T-helper 2 cell treated with Interferon-gamma antibody and Interleukin-4, amounts not matched to agents 5 μg/mL and 100 μg/mL, for 36 hours (primary cell): ENCODE measurements at regions not wholly inside any gene's neighbourhood (a gene's known extent, or its start where the extent isn't known, plus 50 kb on each side); places are given as distances from the start of the nearest gene placed in this dataset.

Source experiments
- DNase-seq: peaks from one replicate; pipeline ENCODE4 v3.0.0; 2021; ENCODE audit warnings: low spot score
- H3K27ac Mint-ChIP-seq: one replicate; pipeline ENCODE4 v1.8.0; 2021; ENCODE audit warnings: mild to moderate bottlenecking, mixed read lengths
- H3K27me3 Mint-ChIP-seq: one replicate; pipeline ENCODE4 v1.8.0; 2021; ENCODE audit warnings: low read depth, mixed read lengths
- H3K36me3 Mint-ChIP-seq: one replicate; pipeline ENCODE4 v1.8.0; 2021; ENCODE audit warnings: low read depth, mixed read lengths
- H3K4me1 Mint-ChIP-seq: one replicate; pipeline ENCODE4 v1.8.0; 2021; ENCODE audit warnings: low read depth, mixed read lengths
- H3K4me3 Mint-ChIP-seq: one replicate; pipeline ENCODE4 v1.8.0; 2022; ENCODE audit warnings: mild to moderate bottlenecking, moderate library complexity, mixed read lengths
- H3K9me3 Mint-ChIP-seq: one replicate; pipeline ENCODE4 v1.8.0; 2021; ENCODE audit warnings: mixed read lengths

GRCh38 chr14:98411154-98411553, 860.8 kb downstream of the BCL11B start:
- Mint-ChIP-seq H3K4me3 (no peak overlapping the region), H3K36me3 (no peaks in the 10 kb centered on the region), H3K27me3 (no peaks in the 10 kb centered on the region), H3K4me1 (peaks cover 7% of the 10 kb centered on the region), H3K27ac (no peak overlapping the region), H3K9me3 (no peaks in the 10 kb centered on the region)
- no peak for DNase-seq

GRCh38 chr14:98412431-98412830, 859.6 kb downstream of the BCL11B start:
- Mint-ChIP-seq H3K27ac (no peak overlapping the region), H3K4me1 (peaks cover 7% of the 10 kb centered on the region), H3K36me3 (no peaks in the 10 kb centered on the region)

GRCh38 chr14:98415766-98416165, 856.2 kb downstream of the BCL11B start:
- Mint-ChIP-seq H3K4me3 (no peak overlapping the region), H3K9me3 (no peaks in the 10 kb centered on the region), H3K4me1 (peaks cover 3% of the 10 kb centered on the region), H3K27ac (no peak overlapping the region), H3K36me3 (no peaks in the 10 kb centered on the region), H3K27me3 (no peaks in the 10 kb centered on the region)
- DNase-seq: no peak

More at GRCh38 chr14:98412431-98412830, 859.6 kb downstream of the BCL11B start:
- no peak overlapping the region for H3K4me3 Mint-ChIP-seq
- no peaks in the 10 kb centered on the region for H3K9me3 Mint-ChIP-seq
- DNase-seq: no peak
- no peaks in the 10 kb centered on the region for H3K27me3 Mint-ChIP-seq

GRCh38 chr14:98417001-98417400, 855.0 kb downstream of the BCL11B start:
- H3K9me3 Mint-ChIP-seq: no peaks in the 10 kb centered on the region
- H3K36me3 Mint-ChIP-seq: no peaks in the 10 kb centered on the region
- H3K27me3 Mint-ChIP-seq: no peaks in the 10 kb centered on the region
- no peak overlapping the region for H3K27ac Mint-ChIP-seq
- DNase-seq: no peak
- H3K4me3 Mint-ChIP-seq: no peak overlapping the region
- peaks cover 3% of the 10 kb centered on the region for H3K4me1 Mint-ChIP-seq

GRCh38 chr14:98428483-98428994, 843.5 kb downstream of the BCL11B start:
- H3K4me3 Mint-ChIP-seq: no peak overlapping the region
- no peaks in the 10 kb centered on the region for H3K9me3 Mint-ChIP-seq
- H3K27me3 Mint-ChIP-seq: peaks cover 2% of the 10 kb centered on the region
- DNase-seq: no peak
- H3K4me1 Mint-ChIP-seq: peaks cover 21% of the 10 kb centered on the region
- no peaks in the 10 kb centered on the region for H3K36me3 Mint-ChIP-seq
- H3K27ac Mint-ChIP-seq: no peak overlapping the region

GRCh38 chr14:98433436-98433835, 838.6 kb downstream of the BCL11B start:
- Mint-ChIP-seq H3K27ac (no peak overlapping the region), H3K4me3 (no peak overlapping the region), H3K36me3 (no peaks in the 10 kb centered on the region), H3K4me1 (peaks cover 24% of the 10 kb centered on the region), H3K27me3 (no peaks in the 10 kb centered on the region), H3K9me3 (peaks cover 16% of the 10 kb centered on the region)
- no peak for DNase-seq

GRCh38 chr14:98437113-98437512, 834.9 kb downstream of the BCL11B start:
- peaks cover 19% of the 10 kb centered on the region for H3K4me1 Mint-ChIP-seq
- no peak overlapping the region for H3K27ac Mint-ChIP-seq
- H3K36me3 Mint-ChIP-seq: no peaks in the 10 kb centered on the region
- peaks cover 16% of the 10 kb centered on the region for H3K9me3 Mint-ChIP-seq
- DNase-seq: no peak
- no peaks in the 10 kb centered on the region for H3K27me3 Mint-ChIP-seq
- no peak overlapping the region for H3K4me3 Mint-ChIP-seq

- DNase-seq: no peak
- Mint-ChIP-seq H3K27me3 (no peaks in the 10 kb centered on the region), H3K4me1 (peaks cover 5% of the 10 kb centered on the region), H3K4me3 (no peak overlapping the region), H3K27ac (no peak overlapping the region), H3K36me3 (no peaks in the 10 kb centered on the region), H3K9me3 (no peaks in the 10 kb centered on the region)
These were observed 827.9 kb downstream of the BCL11B start for GRCh38 chr14:98444077-98444476.

GRCh38 chr14:98445718-98446117, 826.3 kb downstream of the BCL11B start:
- no peak overlapping the region for H3K27ac Mint-ChIP-seq
- H3K36me3 Mint-ChIP-seq: no peaks in the 10 kb centered on the region
- no peaks in the 10 kb centered on the region for H3K27me3 Mint-ChIP-seq
- no peak overlapping the region for H3K4me3 Mint-ChIP-seq
- no peaks in the 10 kb centered on the region for H3K9me3 Mint-ChIP-seq
- H3K4me1 Mint-ChIP-seq: peaks cover 5% of the 10 kb centered on the region
- no peak for DNase-seq

GRCh38 chr14:98446508-98446907, 825.5 kb downstream of the BCL11B start:
- DNase-seq: no peak
- H3K9me3 Mint-ChIP-seq: no peaks in the 10 kb centered on the region
- no peak overlapping the region for H3K4me3 Mint-ChIP-seq
- H3K4me1 Mint-ChIP-seq: peaks cover 5% of the 10 kb centered on the region
- H3K36me3 Mint-ChIP-seq: no peaks in the 10 kb centered on the region
- H3K27me3 Mint-ChIP-seq: no peaks in the 10 kb centered on the region
- H3K27ac Mint-ChIP-seq: no peak overlapping the region

- no peak overlapping the region for H3K27ac Mint-ChIP-seq
- H3K9me3 Mint-ChIP-seq: peaks cover 6% of the 10 kb centered on the region
- H3K27me3 Mint-ChIP-seq: no peaks in the 10 kb centered on the region
These were observed 815.8 kb downstream of the BCL11B start for GRCh38 chr14:98456231-98456630.

GRCh38 chr14:98458702-98459101, 813.3 kb downstream of the BCL11B start:
- Mint-ChIP-seq H3K27ac (no peak overlapping the region), H3K36me3 (no peaks in the 10 kb centered on the region), H3K9me3 (peaks cover 13% of the 10 kb centered on the region), H3K4me1 (no peaks in the 10 kb centered on the region), H3K27me3 (no peaks in the 10 kb centered on the region), H3K4me3 (no peak overlapping the region)
- no peak for DNase-seq

More at GRCh38 chr14:98456231-98456630, 815.8 kb downstream of the BCL11B start:
- DNase-seq: no peak
- no peak overlapping the region for H3K4me3 Mint-ChIP-seq
- no peaks in the 10 kb centered on the region for H3K4me1 Mint-ChIP-seq
- H3K36me3 Mint-ChIP-seq: no peaks in the 10 kb centered on the region

GRCh38 chr14:98462908-98463307, 809.1 kb downstream of the BCL11B start:
- Mint-ChIP-seq H3K27ac (no peak overlapping the region), H3K9me3 (peaks cover 13% of the 10 kb centered on the region), H3K4me1 (no peaks in the 10 kb centered on the region), H3K36me3 (no peaks in the 10 kb centered on the region), H3K4me3 (no peak overlapping the region), H3K27me3 (no peaks in the 10 kb centered on the region)
- DNase-seq: no peak

- Mint-ChIP-seq H3K9me3 (peaks cover 6% of the 10 kb centered on the region), H3K4me3 (no peak overlapping the region), H3K4me1 (no peaks in the 10 kb centered on the region), H3K36me3 (no peaks in the 10 kb centered on the region), H3K27ac (no peak overlapping the region), H3K27me3 (no peaks in the 10 kb centered on the region)
- DNase-seq: no peak
These were observed 805.2 kb downstream of the BCL11B start for GRCh38 chr14:98466807-98467206.

- Mint-ChIP-seq H3K27me3 (no peaks in the 10 kb centered on the region), H3K4me1 (no peaks in the 10 kb centered on the region), H3K4me3 (no peak overlapping the region), H3K9me3 (no peaks in the 10 kb centered on the region), H3K27ac (no peak overlapping the region), H3K36me3 (no peaks in the 10 kb centered on the region)
- no peak for DNase-seq
These were observed 801.3 kb downstream of the BCL11B start for GRCh38 chr14:98470663-98471062.
